Naive thymus-derived CD4-positive, alpha-beta T cell (primary cell): ENCODE measurements at regions not wholly inside any gene's neighbourhood (a gene's known extent, or its start where the extent isn't known, plus 50 kb on each side); places are given as distances from the start of the nearest gene placed in this dataset.
"Not testable (repeated sequence)": the region's sequence is repeated elsewhere in the genome, so short reads cannot be mapped to it uniquely, and the experiment has no call there.

Source experiments
- ATAC-seq: fragments of 150-1000 bp; cut with Tn5 transposase; 2 replicates; pipeline ENCODE4 v1.10.0; 2021; ENCODE audit warnings: mild to moderate bottlenecking, moderate library complexity
- CTCF ChIA-PET: fragments of 350-600 bp; sonication (Branson Sonifier 250); formaldehyde crosslinking; loops from one replicate; lab custom pipeline; 2021; ENCODE audit warnings: antibody characterized with exemption; lab: Charles Lee
- POLR2A ChIA-PET: fragments of 350-600 bp; sonication (Branson Sonifier 250); formaldehyde crosslinking; loops from one replicate; lab custom pipeline; 2021; ENCODE audit warnings: antibody characterized with exemption, inconsistent platforms; lab: Charles Lee
- DNase-seq, 9 donors: peaks; one replicate each; pipeline versions ENCODE4 v3.0.0 to v3.0.0-alpha.2; 2020 to 2022; ENCODE audit warnings: mixed read lengths in 1 of 9
- H3K27ac ChIP-seq: one replicate; pipeline ENCODE4 v1.7.0; 2013; ENCODE audit warnings: mild to moderate bottlenecking, low read depth, low read length, moderate library complexity
- H3K27me3 ChIP-seq, 2 donors: one replicate each; pipeline ENCODE4 v1.7.0; 2013; ENCODE audit warnings: low read length in 2 of 2, mild to moderate bottlenecking in 2 of 2, moderate library complexity in 2 of 2; ENCODE audit not compliant: control insufficient read depth in 2 of 2, insufficient read depth in 2 of 2
- H3K36me3 ChIP-seq, 3 experiments: 1 replicate in 2 of 3; 2 replicates in 1 of 3; pipeline ENCODE4 v1.7.0; 2013; ENCODE audit warnings: low read length in 3 of 3, mild to moderate bottlenecking in 3 of 3, moderate library complexity in 1 of 3; ENCODE audit not compliant: insufficient read depth in 3 of 3, control insufficient read depth in 2 of 3
- H3K4me1 ChIP-seq, 2 donors: one replicate each; pipeline ENCODE4 v1.7.0; 2013; ENCODE audit warnings: low read length in 2 of 2, mild to moderate bottlenecking in 2 of 2, moderate library complexity in 1 of 2; ENCODE audit not compliant: control insufficient read depth in 2 of 2, insufficient read depth in 2 of 2
- H3K4me3 ChIP-seq: 2 replicates; pipeline ENCODE4 v1.7.0; 2013; ENCODE audit warnings: mild to moderate bottlenecking, low read length
- H3K9me3 ChIP-seq, 3 experiments: 1 replicate in 2 of 3; 2 replicates in 1 of 3; pipeline ENCODE4 v1.7.0; 2013; ENCODE audit warnings: low read length in 3 of 3; ENCODE audit not compliant: control insufficient read depth in 2 of 3
- H3K27ac Mint-ChIP-seq, 9 donors: one replicate each; pipeline ENCODE4 v1.8.0; 2020 to 2022; ENCODE audit warnings: mixed read lengths in 9 of 9, mild to moderate bottlenecking in 8 of 9, moderate library complexity in 5 of 9, inconsistent platforms in 2 of 9
- H3K27me3 Mint-ChIP-seq, 5 donors: one replicate each; pipeline ENCODE4 v1.8.0; 2021 to 2022; ENCODE audit warnings: mixed read lengths in 5 of 5, mild to moderate bottlenecking in 1 of 5
- H3K36me3 Mint-ChIP-seq, 5 donors: one replicate each; pipeline ENCODE4 v1.8.0; 2020 to 2022; ENCODE audit warnings: mixed read lengths in 5 of 5, mild to moderate bottlenecking in 3 of 5, inconsistent platforms in 1 of 5
- H3K4me1 Mint-ChIP-seq, 7 donors: one replicate each; pipeline ENCODE4 v1.8.0; 2020 to 2022; ENCODE audit warnings: mixed read lengths in 7 of 7, mild to moderate bottlenecking in 3 of 7, inconsistent platforms in 1 of 7
- H3K4me3 Mint-ChIP-seq, 10 donors: one replicate each; pipeline ENCODE4 v1.8.0; 2020 to 2022; ENCODE audit warnings: mild to moderate bottlenecking in 10 of 10, mixed read lengths in 10 of 10, moderate library complexity in 6 of 10, inconsistent platforms in 2 of 10
- H3K9me3 Mint-ChIP-seq, 11 donors: one replicate each; pipeline ENCODE4 v1.8.0; 2020 to 2022; ENCODE audit warnings: mixed read lengths in 11 of 11, mild to moderate bottlenecking in 4 of 11, inconsistent platforms in 1 of 11, moderate library complexity in 1 of 11
- intact Hi-C, 2 donors: fragments of 100-400 bp; cut with micrococcal nuclease; formaldehyde crosslinking; loops; one replicate each; pipeline ENCODE4 v1.15.1; 2023

- H3K36me3 Mint-ChIP-seq: peaks cover 0 to 12% (median 0%) of the 10 kb centered on the region in 5 donors
- POLR2A ChIA-PET, H3K27me3 ChIP-seq, H3K4me3 ChIP-seq, H3K27ac Mint-ChIP-seq, H3K4me3 Mint-ChIP-seq, H3K27ac ChIP-seq, intact Hi-C loops, H3K27me3 Mint-ChIP-seq, DNase-seq, ATAC-seq, H3K36me3 ChIP-seq, H3K4me1 Mint-ChIP-seq, CTCF ChIA-PET, H3K4me1 ChIP-seq, H3K9me3 ChIP-seq: not testable (repeated sequence)
- H3K9me3 Mint-ChIP-seq: peaks cover 0 to 67% (median 20%) of the 10 kb centered on the region in 11 donors
Observed at GRCh38 chrX:43451976-43452686, 204.0 kb upstream of the MAOA start.

DNA sequence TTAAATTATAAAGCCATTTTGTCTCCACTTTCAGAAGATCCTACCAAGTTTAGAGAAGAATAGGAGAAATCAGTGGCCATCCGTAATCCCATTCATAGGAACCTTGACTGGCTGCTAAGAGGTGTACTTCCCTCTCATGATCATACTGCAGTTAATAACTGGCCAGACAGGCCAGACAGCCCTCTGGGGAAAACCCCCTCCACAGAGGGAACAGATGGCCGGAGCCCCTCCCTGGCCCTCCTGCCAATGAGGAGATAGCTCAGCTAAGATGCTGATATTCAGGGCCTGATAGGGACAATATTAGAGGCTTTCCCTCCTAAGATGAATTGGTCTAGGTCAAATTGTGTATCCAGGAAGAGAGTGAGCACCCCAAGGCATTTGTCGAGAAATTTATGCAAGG is 200.0 kb upstream of the MAOA start:
- H3K27ac Mint-ChIP-seq: no peak overlapping the region
- ATAC-seq: no peak
- Histone ChIP-seq H3K27ac (no peak overlapping the region), H3K36me3 (no peaks in the 10 kb centered on the region), H3K27me3 (no peaks in the 10 kb centered on the region), H3K4me1 (no peaks in the 10 kb centered on the region), H3K4me3 (no peak overlapping the region), H3K9me3 (peaks cover 0 to 7% (median 0%) of the 10 kb centered on the region in 3 experiments)
- peaks cover 0 to 38% (median 10%) of the 10 kb centered on the region in 11 donors for H3K9me3 Mint-ChIP-seq
- H3K4me3 Mint-ChIP-seq: no peak overlapping the region
- intact Hi-C loops: no loop called here
- ChIA-PET CTCF (no interaction called here), POLR2A (no interaction called here)
- peaks cover 0 to 9% (median 4%) of the 10 kb centered on the region in 5 donors for H3K27me3 Mint-ChIP-seq
- peaks cover 0 to 3% (median 0%) of the 10 kb centered on the region in 7 donors for H3K4me1 Mint-ChIP-seq
- no peak for DNase-seq
- H3K36me3 Mint-ChIP-seq: peaks cover 0 to 5% (median 0%) of the 10 kb centered on the region in 5 donors

- Histone ChIP-seq H3K4me1 (no peaks in the 10 kb centered on the region), H3K9me3 (peaks cover 0 to 5% (median 0%) of the 10 kb centered on the region in 3 experiments), H3K27me3 (no peaks in the 10 kb centered on the region), H3K4me3 (no peak overlapping the region), H3K36me3 (no peaks in the 10 kb centered on the region), H3K27ac (no peak overlapping the region)
- H3K27me3 Mint-ChIP-seq: peaks cover 0 to 9% (median 4%) of the 10 kb centered on the region in 5 donors
- H3K27ac Mint-ChIP-seq: no peak overlapping the region
- H3K4me3 Mint-ChIP-seq: no peak overlapping the region
- ChIA-PET POLR2A (no interaction called here), CTCF (no interaction called here)
- peaks cover 0 to 29% (median 4%) of the 10 kb centered on the region in 11 donors for H3K9me3 Mint-ChIP-seq
- ATAC-seq (no peak), DNase-seq (no peak)
- H3K36me3 Mint-ChIP-seq: peaks cover 0 to 5% (median 0%) of the 10 kb centered on the region in 5 donors
- intact Hi-C loops: no loop called here
- peaks cover 0 to 3% (median 0%) of the 10 kb centered on the region in 7 donors for H3K4me1 Mint-ChIP-seq
Observed at GRCh38 chrX:43456906-43457305, 199.2 kb upstream of the MAOA start.

GRCh38 chrX:43467608-43468234 is 188.4 kb upstream of the MAOA start:
- ChIA-PET POLR2A (no interaction called here), CTCF (no interaction called here)
- Mint-ChIP-seq H3K27ac (no peak overlapping the region), H3K4me1 (peaks cover 0 to 3% (median 0%) of the 10 kb centered on the region in 7 donors), H3K27me3 (no peaks in the 10 kb centered on the region), H3K4me3 (no peak overlapping the region), H3K9me3 (no peaks in the 10 kb centered on the region), H3K36me3 (no peaks in the 10 kb centered on the region)
- Histone ChIP-seq H3K36me3 (no peaks in the 10 kb centered on the region), H3K27ac (no peak overlapping the region), H3K4me3 (no peak overlapping the region), H3K4me1 (no peaks in the 10 kb centered on the region), H3K9me3 (no peaks in the 10 kb centered on the region), H3K27me3 (no peaks in the 10 kb centered on the region)
- DNase-seq: no peak
- no peak for ATAC-seq
- intact Hi-C loops: no loop called here

- Mint-ChIP-seq H3K4me3 (no peak overlapping the region), H3K4me1 (peaks cover 0 to 3% (median 0%) of the 10 kb centered on the region in 7 donors), H3K27me3 (no peaks in the 10 kb centered on the region), H3K36me3 (no peaks in the 10 kb centered on the region), H3K27ac (no peak overlapping the region), H3K9me3 (no peaks in the 10 kb centered on the region)
- H3K4me1 ChIP-seq: no peaks in the 10 kb centered on the region
- H3K9me3 ChIP-seq: no peaks in the 10 kb centered on the region
- no peak for DNase-seq
- intact Hi-C loops: no loop called here
- no peaks in the 10 kb centered on the region for H3K36me3 ChIP-seq
- no peak overlapping the region for H3K4me3 ChIP-seq
- ChIA-PET CTCF (interaction anchor here (0.6 kb wide), 1 partner anchor 34 kb away, joined by 4 read pairs; no protein-coding TSS in a partner anchor), POLR2A (no interaction called here)
- H3K27ac ChIP-seq: no peak overlapping the region
- no peak for ATAC-seq
- H3K27me3 ChIP-seq: no peaks in the 10 kb centered on the region
Observed at GRCh38 chrX:43469391-43470054, 186.6 kb upstream of the MAOA start.

DNA sequence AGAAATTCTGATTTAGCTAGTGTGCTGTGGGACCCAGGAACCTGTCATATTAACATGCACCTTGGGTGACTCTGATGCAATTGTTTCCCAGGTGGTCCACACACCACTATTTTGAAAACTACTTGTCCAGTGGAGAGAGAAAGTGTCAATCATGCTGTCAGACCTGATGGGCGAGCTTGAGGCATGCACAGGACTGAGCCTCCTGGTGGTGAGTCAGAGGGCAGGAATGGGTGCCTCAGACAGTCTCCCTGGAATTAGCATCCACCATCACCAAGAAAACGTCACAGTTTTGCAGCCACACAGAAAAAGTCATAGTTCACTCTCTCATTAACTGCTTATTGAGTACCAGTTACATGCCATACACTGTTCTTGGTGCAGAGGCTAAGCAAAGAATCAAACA is 181.8 kb upstream of the MAOA start:
- H3K27ac Mint-ChIP-seq: no peak overlapping the region

More for the DNA sequence above, 181.8 kb upstream of the MAOA start:
- intact Hi-C loops: no loop called here
- Histone ChIP-seq H3K36me3 (no peaks in the 10 kb centered on the region), H3K27ac (no peak overlapping the region), H3K9me3 (no peaks in the 10 kb centered on the region), H3K27me3 (no peaks in the 10 kb centered on the region), H3K4me3 (no peak overlapping the region), H3K4me1 (no peaks in the 10 kb centered on the region)
- ChIA-PET CTCF (no interaction called here), POLR2A (no interaction called here)
- peaks cover 0 to 3% (median 0%) of the 10 kb centered on the region in 7 donors for H3K4me1 Mint-ChIP-seq
- H3K27me3 Mint-ChIP-seq: no peaks in the 10 kb centered on the region
- DNase-seq (no peak), ATAC-seq (no peak)
- no peaks in the 10 kb centered on the region for H3K36me3 Mint-ChIP-seq
- H3K9me3 Mint-ChIP-seq: no peaks in the 10 kb centered on the region
- H3K4me3 Mint-ChIP-seq: no peak overlapping the region
